ENCODE measurements at regions not wholly inside any gene's neighbourhood (a gene's known extent, or its start where the extent isn't known, plus 50 kb on each side); places are given as distances from the start of the nearest gene placed in this dataset.

DNA sequence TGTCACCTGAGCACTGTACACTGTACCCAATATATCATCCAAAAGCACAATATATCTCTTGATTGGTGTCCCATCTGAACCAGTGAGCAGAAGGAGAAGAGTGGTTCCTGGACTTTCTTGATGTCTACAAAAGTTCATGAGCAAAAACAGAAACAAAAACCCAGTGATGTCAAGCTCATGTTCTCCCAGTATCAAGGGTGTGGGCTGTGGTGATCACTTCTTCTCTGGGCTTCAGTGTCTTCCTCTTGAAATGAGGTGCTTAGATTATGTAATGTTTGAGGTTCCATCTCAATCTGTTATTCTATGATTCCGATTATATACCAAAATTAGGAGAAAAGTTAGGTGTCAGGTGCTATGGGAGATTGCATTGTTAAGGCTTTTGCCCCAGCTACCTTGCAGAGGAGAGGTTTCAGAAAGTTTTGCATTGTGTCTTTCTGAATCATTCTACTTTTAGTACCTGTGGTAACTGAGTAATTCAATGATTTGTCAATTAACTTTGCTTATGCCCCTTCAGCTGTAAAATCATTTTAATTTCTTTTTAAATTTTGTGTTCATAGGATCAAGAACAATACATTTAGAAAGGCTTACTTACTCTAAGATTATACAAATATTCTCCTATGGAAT lies 122.0 kb upstream of the EOMES start:
- no peak for DNase-seq
- Histone ChIP-seq H3K27ac (ENCODE audit: low read length) (no peak overlapping the region), H3K9me3 (ENCODE audit: low read length) (no peaks in the 10 kb centered on the region), H3K9ac (ENCODE audit: low read length) (no peak overlapping the region), H3K9me2 (replicated peaks; ENCODE audit: insufficient read depth, low read length) (no peaks in the 10 kb centered on the region), H2AFZ (ENCODE audit: low read length) (no peak overlapping the region), H3K36me3 (ENCODE audit: insufficient read depth, low read length) (no peaks in the 10 kb centered on the region), H3K27me3 (ENCODE audit: low read length) (no peaks in the 10 kb centered on the region), H4K20me1 (ENCODE audit: insufficient read depth, low read depth, low read length) (no peaks in the 10 kb centered on the region), H3K79me2 (ENCODE audit: low read length) (no peaks in the 10 kb centered on the region), H3K4me1 (ENCODE audit: low read length) (no peaks in the 10 kb centered on the region), H3K4me2 (ENCODE audit: low read depth, low read length, poor library complexity, severe bottlenecking) (no peak overlapping the region), H3K4me3 (ENCODE audit: low read length) (no peak overlapping the region)

DNA sequence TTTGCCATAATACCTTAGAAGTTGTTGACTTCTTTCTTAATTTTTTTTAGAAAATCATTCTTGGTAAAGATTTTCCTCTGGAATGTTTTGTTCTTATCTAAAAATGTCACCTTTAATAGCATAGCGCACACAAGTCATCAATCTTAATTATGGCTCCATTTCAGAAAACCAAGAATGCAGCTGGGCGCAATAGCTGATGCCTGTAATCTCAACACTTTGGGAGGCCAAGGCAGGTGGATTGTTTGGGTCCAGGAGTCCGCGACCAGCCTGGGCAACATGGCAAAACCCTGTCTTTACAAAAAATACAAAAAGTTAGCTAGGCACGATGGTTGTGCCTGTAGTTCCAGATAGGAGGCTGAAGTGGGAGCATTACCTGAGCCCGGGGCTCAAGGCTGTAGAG lies 125.6 kb upstream of the EOMES start:
- Histone ChIP-seq H3K4me2 (ENCODE audit: low read depth, low read length, poor library complexity, severe bottlenecking) (no peak overlapping the region), H3K27ac (ENCODE audit: low read length) (no peak overlapping the region), H3K79me2 (ENCODE audit: low read length) (no peaks in the 10 kb centered on the region), H3K4me1 (ENCODE audit: low read length) (no peaks in the 10 kb centered on the region), H2AFZ (ENCODE audit: low read length) (no peak overlapping the region), H3K9me2 (replicated peaks; ENCODE audit: insufficient read depth, low read length) (no peaks in the 10 kb centered on the region), H3K9ac (ENCODE audit: low read length) (no peak overlapping the region), H3K36me3 (ENCODE audit: insufficient read depth, low read length) (no peaks in the 10 kb centered on the region), H3K27me3 (ENCODE audit: low read length) (no peaks in the 10 kb centered on the region), H3K9me3 (ENCODE audit: low read length) (no peaks in the 10 kb centered on the region), H3K4me3 (ENCODE audit: low read length) (no peak overlapping the region), H4K20me1 (ENCODE audit: insufficient read depth, low read depth, low read length) (no peaks in the 10 kb centered on the region)
- no peak for DNase-seq

DNA sequence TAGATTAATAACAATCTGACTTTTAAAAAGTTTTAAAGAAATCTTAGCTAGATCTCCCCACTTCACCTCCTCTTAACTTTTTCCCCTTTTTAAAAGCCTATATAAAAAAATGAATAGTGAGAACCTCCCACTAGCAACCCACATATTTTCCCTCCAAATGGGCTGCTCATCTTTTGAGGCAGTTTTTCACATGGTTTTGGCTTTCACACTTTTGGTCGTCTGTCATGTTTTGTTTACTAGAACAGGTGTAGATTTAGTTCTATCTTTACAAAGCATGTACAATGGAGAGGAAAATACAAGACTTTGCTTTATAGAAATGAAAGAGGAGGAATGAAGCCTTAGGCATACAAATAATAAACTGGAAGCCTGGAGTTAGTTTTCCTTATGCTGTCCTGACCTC lies 126.7 kb upstream of the EOMES start:
- Histone ChIP-seq H3K9me2 (replicated peaks; ENCODE audit: insufficient read depth, low read length) (no peaks in the 10 kb centered on the region), H3K4me1 (ENCODE audit: low read length) (no peaks in the 10 kb centered on the region), H4K20me1 (ENCODE audit: insufficient read depth, low read depth, low read length) (no peaks in the 10 kb centered on the region), H2AFZ (ENCODE audit: low read length) (no peak overlapping the region), H3K9me3 (ENCODE audit: low read length) (no peaks in the 10 kb centered on the region), H3K4me2 (ENCODE audit: low read depth, low read length, poor library complexity, severe bottlenecking) (no peak overlapping the region), H3K4me3 (ENCODE audit: low read length) (no peak overlapping the region), H3K27ac (ENCODE audit: low read length) (no peak overlapping the region), H3K79me2 (ENCODE audit: low read length) (no peaks in the 10 kb centered on the region), H3K9ac (ENCODE audit: low read length) (no peak overlapping the region), H3K27me3 (ENCODE audit: low read length) (no peaks in the 10 kb centered on the region), H3K36me3 (ENCODE audit: insufficient read depth, low read length) (no peaks in the 10 kb centered on the region)
- no peak for DNase-seq

DNA sequence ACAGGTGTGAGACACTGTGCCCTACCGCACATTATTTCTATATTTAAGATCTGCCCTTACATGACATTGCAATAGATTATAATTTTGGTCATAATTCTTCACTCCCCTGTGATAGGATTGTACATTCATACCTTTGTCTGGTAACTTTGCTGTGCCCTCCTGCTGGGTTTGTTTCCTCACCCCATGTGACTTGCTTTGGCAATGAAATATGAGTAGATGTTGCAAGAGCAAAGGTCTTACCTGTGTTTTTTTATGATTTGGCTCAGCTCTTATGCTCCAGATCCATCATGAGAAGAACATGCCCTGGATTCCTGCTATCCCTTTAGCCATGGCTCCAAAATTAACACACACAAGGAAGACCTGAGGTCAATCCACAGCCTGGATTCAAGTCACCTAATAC lies 137.7 kb upstream of the EOMES start:
- Histone ChIP-seq H3K4me3 (ENCODE audit: low read length) (no peak overlapping the region), H3K27me3 (ENCODE audit: low read length) (no peaks in the 10 kb centered on the region), H3K4me1 (ENCODE audit: low read length) (no peaks in the 10 kb centered on the region), H2AFZ (ENCODE audit: low read length) (no peak overlapping the region), H3K27ac (ENCODE audit: low read length) (no peak overlapping the region), H3K9ac (ENCODE audit: low read length) (no peak overlapping the region), H3K79me2 (ENCODE audit: low read length) (no peaks in the 10 kb centered on the region), H3K4me2 (ENCODE audit: low read depth, low read length, poor library complexity, severe bottlenecking) (no peak overlapping the region), H3K9me2 (replicated peaks; ENCODE audit: insufficient read depth, low read length) (no peaks in the 10 kb centered on the region), H4K20me1 (ENCODE audit: insufficient read depth, low read depth, low read length) (no peaks in the 10 kb centered on the region), H3K36me3 (ENCODE audit: insufficient read depth, low read length) (no peaks in the 10 kb centered on the region), H3K9me3 (ENCODE audit: low read length) (no peaks in the 10 kb centered on the region)
- DNase-seq: no peak

DNA sequence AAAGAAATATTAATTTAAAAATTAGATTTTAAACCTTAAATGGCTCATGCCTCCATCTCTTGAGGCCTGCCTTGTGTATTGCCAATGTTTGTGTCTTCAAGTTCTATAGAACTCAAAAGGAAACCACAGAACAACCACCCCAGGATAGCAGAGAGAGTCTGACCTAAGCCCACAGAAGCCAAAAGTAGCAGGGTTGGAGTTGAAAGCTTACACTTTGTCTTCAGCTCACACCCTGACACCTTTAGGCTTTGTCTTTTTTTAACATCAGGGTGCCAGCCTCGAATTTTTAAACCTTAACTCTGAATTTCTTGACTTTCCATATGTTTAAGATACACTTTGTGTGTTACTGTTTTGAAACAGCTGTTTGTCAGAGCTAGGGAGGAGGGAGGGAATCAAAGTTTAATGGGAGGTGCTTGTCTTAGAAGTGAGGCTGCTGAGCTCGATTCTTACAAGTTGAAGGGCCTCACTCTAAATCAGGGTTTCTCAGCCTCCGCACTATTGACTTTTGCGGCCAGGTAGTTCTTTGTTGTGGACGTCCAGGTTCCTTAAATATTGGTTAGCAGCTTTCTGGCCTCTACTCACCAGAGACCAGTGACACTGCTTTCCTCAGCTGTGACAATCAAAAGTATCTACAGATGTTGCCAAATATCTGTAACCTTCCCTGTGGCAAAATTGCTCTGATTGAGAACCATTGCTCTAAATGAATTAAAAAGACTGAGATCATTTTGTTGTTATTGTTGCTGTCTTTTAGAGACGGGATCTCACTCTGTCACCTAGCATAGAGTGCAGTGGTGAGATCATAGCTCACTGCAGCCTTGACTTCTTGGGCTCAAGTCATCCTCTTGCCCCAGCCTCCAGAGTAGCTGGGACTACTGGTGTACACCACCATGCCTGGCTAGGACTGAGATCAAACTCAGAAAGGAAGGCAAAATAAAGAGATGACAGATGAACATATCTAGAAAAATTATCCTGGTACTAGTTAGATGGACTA lies 139.2 kb upstream of the EOMES start:
- Histone ChIP-seq H3K9me2 (replicated peaks; ENCODE audit: insufficient read depth, low read length) (no peaks in the 10 kb centered on the region; the same call in 1 of the 2 replicates), H3K4me2 (ENCODE audit: low read depth, low read length, poor library complexity, severe bottlenecking) (no peak overlapping the region), H3K27me3 (ENCODE audit: low read length) (no peaks in the 10 kb centered on the region), H3K9ac (ENCODE audit: low read length) (no peak overlapping the region), H3K79me2 (ENCODE audit: low read length) (no peaks in the 10 kb centered on the region), H4K20me1 (ENCODE audit: insufficient read depth, low read depth, low read length) (no peaks in the 10 kb centered on the region), H3K27ac (ENCODE audit: low read length) (no peak overlapping the region), H3K4me3 (ENCODE audit: low read length) (no peak overlapping the region), H2AFZ (ENCODE audit: low read length) (no peak overlapping the region), H3K36me3 (ENCODE audit: insufficient read depth, low read length) (no peaks in the 10 kb centered on the region), H3K9me3 (ENCODE audit: low read length) (no peaks in the 10 kb centered on the region), H3K4me1 (ENCODE audit: low read length) (no peaks in the 10 kb centered on the region)
- no peak for DNase-seq

DNA sequence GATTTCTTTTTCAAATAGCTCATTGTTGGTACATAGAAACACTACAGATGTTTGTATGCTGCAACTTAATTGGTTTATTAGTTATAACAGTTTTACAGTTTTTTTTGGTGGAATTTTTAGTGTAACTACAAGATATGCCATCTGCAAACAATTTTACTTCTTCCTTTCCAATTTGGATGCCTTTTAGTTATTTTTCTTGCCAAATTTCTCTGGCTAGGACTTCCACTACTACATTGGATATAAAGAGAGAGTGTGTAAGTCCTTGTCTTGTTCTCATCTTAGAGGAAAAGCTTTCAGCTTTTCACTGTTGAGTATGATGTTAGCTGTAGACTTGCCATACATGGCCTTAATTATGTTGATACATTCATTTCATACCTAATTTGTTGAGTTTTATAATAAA lies 143.6 kb upstream of the EOMES start:
- no peak overlapping the region for H3K9ac ChIP-seq (ENCODE audit: low read length)
- no peaks in the 10 kb centered on the region; the same call in 1 of the 2 replicates for H3K9me2 ChIP-seq (replicated peaks; ENCODE audit: insufficient read depth, low read length)
- H2AFZ ChIP-seq (ENCODE audit: low read length): no peak overlapping the region
- H3K4me2 ChIP-seq (ENCODE audit: low read depth, low read length, poor library complexity, severe bottlenecking): no peak overlapping the region
- no peaks in the 10 kb centered on the region for H3K36me3 ChIP-seq (ENCODE audit: insufficient read depth, low read length)
- H3K27ac ChIP-seq (ENCODE audit: low read length): no peak overlapping the region
- peaks cover 9% of the 10 kb centered on the region; the same call in 1 of the 2 replicates for H3K9me3 ChIP-seq (ENCODE audit: low read length)
- H3K27me3 ChIP-seq (ENCODE audit: low read length): no peaks in the 10 kb centered on the region
- no peaks in the 10 kb centered on the region for H3K79me2 ChIP-seq (ENCODE audit: low read length)
- DNase-seq: no peak
- H3K4me3 ChIP-seq (ENCODE audit: low read length): no peak overlapping the region
- H3K4me1 ChIP-seq (ENCODE audit: low read length): no peaks in the 10 kb centered on the region
- no peaks in the 10 kb centered on the region for H4K20me1 ChIP-seq (ENCODE audit: insufficient read depth, low read depth, low read length)

DNA sequence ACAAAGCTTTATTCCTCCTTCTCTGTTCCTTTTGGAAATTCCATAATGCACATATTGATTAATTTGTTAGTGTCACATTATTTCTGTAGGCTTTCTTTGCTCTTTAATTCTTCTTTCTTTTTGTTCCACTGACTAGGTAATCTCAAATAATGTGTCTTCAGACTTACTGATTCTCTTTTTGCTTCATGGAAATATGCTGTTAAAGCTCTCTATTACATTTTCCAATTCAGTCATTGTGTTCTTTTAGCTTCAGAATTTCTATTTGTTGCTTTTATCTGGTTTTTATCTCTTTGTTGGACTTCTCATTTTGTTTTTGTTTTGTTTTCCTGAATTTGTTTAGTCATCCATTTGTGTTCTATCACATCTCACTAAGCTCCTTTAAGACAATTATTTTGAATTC lies 147.0 kb upstream of the EOMES start:
- no peaks in the 10 kb centered on the region; the same call in 1 of the 2 replicates for H3K9me2 ChIP-seq (replicated peaks; ENCODE audit: insufficient read depth, low read length)
- no peaks in the 10 kb centered on the region for H3K4me1 ChIP-seq (ENCODE audit: low read length)
- no peak overlapping the region for H3K4me2 ChIP-seq (ENCODE audit: low read depth, low read length, poor library complexity, severe bottlenecking)
- no peak overlapping the region for H3K4me3 ChIP-seq (ENCODE audit: low read length)
- no peak overlapping the region for H3K27ac ChIP-seq (ENCODE audit: low read length)
- no peak overlapping the region for H3K9ac ChIP-seq (ENCODE audit: low read length)
- no peaks in the 10 kb centered on the region for H3K36me3 ChIP-seq (ENCODE audit: insufficient read depth, low read length)
- H2AFZ ChIP-seq (ENCODE audit: low read length): no peak overlapping the region
- DNase-seq: no peak
- H4K20me1 ChIP-seq (ENCODE audit: insufficient read depth, low read depth, low read length): no peaks in the 10 kb centered on the region
- no peaks in the 10 kb centered on the region for H3K27me3 ChIP-seq (ENCODE audit: low read length)
- H3K9me3 ChIP-seq (ENCODE audit: low read length): peaks cover 9% of the 10 kb centered on the region; the same call in 1 of the 2 replicates
- no peaks in the 10 kb centered on the region for H3K79me2 ChIP-seq (ENCODE audit: low read length)

All from Karpas-422 (cell line).